ENCODE measurements at regions not wholly inside any gene's neighbourhood (a gene's known extent, or its start where the extent isn't known, plus 50 kb on each side); places are given as distances from the start of the nearest gene placed in this dataset.

DNA sequence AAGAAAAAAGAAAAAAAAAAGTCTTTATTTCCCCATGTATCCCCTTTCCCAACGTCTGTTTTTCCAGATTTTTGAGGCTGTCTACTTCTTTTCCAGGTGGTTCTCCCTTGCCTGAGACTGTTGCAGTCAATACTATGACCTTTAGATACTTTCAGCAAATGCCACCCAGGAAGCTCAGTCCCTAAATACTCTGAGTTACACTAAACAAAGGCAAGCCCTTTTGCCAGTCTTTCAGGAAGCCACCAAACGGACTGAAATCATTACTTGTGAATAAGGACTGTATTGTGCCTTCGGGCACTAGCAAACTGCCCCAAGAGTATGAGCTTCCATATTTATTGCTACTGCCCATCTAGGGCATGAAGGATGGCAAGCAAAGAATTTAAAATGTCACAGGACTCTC lies 621.3 kb downstream of the SUCLG1 start:
- TF ChIP-seq CTCF (IDR thresholded peaks at IDR 0.05; ENCODE audit: low read depth, low read length) = no peak
- no peak for DNase-seq (ENCODE audit: low read depth in 2 of 2)
- no peak overlapping the region for H3K4me3 ChIP-seq (replicated peaks in 1 of 2; ENCODE audit: low read depth in 2 of 2, low read length in 2 of 2)

GRCh38 chr2:83827618-83828017 lies 631.5 kb downstream of the SUCLG1 start:
- no peak for TF ChIP-seq CTCF (IDR thresholded peaks at IDR 0.05; ENCODE audit: low read depth, low read length)
- DNase-seq (ENCODE audit: low read depth in 2 of 2) = no peak
- no peak overlapping the region for H3K4me3 ChIP-seq (replicated peaks in 1 of 2; ENCODE audit: low read depth in 2 of 2, low read length in 2 of 2)

GRCh38 chr2:83826577-83826976 lies 632.5 kb downstream of the SUCLG1 start:
- no peak for DNase-seq (ENCODE audit: low read depth in 2 of 2)
- no peak for TF ChIP-seq CTCF (IDR thresholded peaks at IDR 0.05; ENCODE audit: low read depth, low read length)
- H3K4me3 ChIP-seq (replicated peaks in 1 of 2; ENCODE audit: low read depth in 2 of 2, low read length in 2 of 2) = no peak overlapping the region

DNA sequence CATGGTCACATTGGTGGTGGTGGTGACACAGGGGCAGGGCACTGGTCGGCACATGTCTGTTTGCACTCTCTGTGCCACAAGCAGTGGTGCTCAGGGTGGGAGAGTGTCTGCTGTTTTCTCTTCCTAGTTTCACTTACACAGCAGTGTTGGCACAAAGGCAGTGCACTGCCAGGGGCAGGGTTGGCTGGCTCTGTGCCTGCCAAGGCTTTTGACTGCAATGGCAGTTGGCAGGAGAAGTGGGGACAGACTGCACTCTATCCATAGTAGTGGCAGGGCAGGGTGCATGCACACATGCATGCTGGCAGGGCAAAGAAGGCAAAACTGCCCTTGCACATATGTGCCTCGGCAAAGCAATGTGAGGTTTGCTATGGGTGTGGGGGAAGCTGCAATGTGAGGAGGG lies 635.9 kb downstream of the SUCLG1 start:
- no peak for DNase-seq (ENCODE audit: low read depth in 2 of 2)
- H3K4me3 ChIP-seq (replicated peaks in 1 of 2; ENCODE audit: low read depth in 2 of 2, low read length in 2 of 2) = no peak overlapping the region
- TF ChIP-seq CTCF (IDR thresholded peaks at IDR 0.05; ENCODE audit: low read depth, low read length) = no peak

DNA sequence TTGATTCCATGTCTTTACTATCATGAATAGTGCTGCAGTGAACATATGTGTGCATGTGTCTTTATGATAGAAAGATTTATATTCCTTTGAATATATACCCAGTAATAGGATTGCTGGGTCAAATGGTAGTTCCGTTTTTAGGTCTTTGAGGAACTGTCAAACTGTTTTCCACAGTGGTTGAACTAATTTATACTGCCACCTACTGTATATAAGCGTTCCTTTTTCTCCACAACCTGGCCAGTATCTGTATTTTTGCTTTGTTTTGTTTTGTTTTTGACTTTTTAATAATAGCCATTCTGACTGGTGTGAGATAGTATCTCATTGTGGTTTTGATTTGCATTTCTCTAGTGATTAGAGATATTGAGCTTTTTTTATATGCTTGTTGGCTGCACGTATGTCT lies 641.6 kb downstream of the SUCLG1 start:
- TF ChIP-seq CTCF (IDR thresholded peaks at IDR 0.05; ENCODE audit: low read depth, low read length) = no peak
- no peak overlapping the region for H3K4me3 ChIP-seq (replicated peaks in 1 of 2; ENCODE audit: low read depth in 2 of 2, low read length in 2 of 2)
- peak; percentile 8 to 10 for DNase-seq (ENCODE audit: low read depth in 2 of 2)

DNA sequence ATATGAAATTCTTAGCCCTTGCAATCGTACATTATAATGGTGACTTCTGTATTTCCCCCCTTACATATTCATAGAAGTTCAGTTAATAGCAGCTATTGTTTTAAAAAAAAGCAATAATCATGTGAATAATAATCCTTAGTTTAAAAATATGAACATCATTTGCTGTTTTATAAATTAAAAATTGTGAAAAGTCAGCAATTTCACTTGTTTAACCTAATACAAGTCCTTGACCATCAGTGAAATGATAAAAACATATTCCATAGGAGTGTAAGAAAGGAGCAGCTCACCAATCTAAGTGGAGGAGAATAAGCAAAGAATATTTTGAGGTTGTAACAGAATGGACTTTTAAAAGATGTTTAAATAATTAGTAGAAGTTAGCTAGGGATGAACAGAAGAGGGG lies 650.2 kb downstream of the SUCLG1 start:
- no peak for DNase-seq (ENCODE audit: low read depth in 2 of 2)
- no peak overlapping the region for H3K4me3 ChIP-seq (replicated peaks in 1 of 2; ENCODE audit: low read depth in 2 of 2, low read length in 2 of 2)
- no peak for TF ChIP-seq CTCF (IDR thresholded peaks at IDR 0.05; ENCODE audit: low read depth, low read length)

DNA sequence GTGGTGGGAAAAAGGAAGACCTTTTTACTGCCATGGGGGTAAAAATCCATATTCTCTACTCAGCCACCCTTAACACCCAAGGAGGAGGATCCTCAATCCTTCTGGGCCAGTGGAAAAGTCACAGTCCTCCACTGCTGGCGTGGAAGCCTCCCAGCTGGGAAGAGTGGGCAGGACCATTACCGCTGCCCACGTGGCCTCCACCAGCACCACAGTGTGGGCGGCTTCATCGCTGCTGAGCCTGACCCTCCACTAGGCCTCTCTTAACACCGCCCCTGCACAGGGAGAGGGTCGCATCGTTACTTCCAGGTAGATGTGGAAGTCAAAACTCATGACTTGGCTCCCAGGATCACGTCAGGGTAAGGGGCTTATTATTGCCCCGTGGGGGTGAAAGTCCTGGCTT lies 656.5 kb downstream of the SUCLG1 start:
- H3K4me3 ChIP-seq (replicated peaks in 1 of 2; ENCODE audit: low read depth in 2 of 2, low read length in 2 of 2) = no peak overlapping the region
- DNase-seq (ENCODE audit: low read depth in 2 of 2) = no peak
- TF ChIP-seq CTCF (IDR thresholded peaks at IDR 0.05; ENCODE audit: low read depth, low read length) = no peak
